NCI-H1417 treated with DMSO at 0.1 percent for 48 hours (cell line): ENCODE measurements at regions not wholly inside any gene's neighbourhood (a gene's known extent, or its start where the extent isn't known, plus 50 kb on each side); places are given as distances from the start of the nearest gene placed in this dataset.
"Not testable (repeated sequence)": the region's sequence is repeated elsewhere in the genome, so short reads cannot be mapped to it uniquely, and the experiment has no call there.

Experiments used
- DNase-seq: peaks from one replicate; lab custom pipeline; 2025; lab: John Stamatoyannopoulos, UW

- no peak for DNase-seq
These were observed 80.0 kb upstream of the RPH3A start for GRCh38 chr12:112711507-112711906.

- DNase-seq, result not testable (repeated sequence)
These were observed 78.8 kb upstream of the RPH3A start for GRCh38 chr12:112712751-112713150.

- DNase-seq, result no peak
These were observed 78.1 kb upstream of the RPH3A start for GRCh38 chr12:112713471-112713870.

GRCh38 chr12:112714166-112714710 lies 77.3 kb upstream of the RPH3A start:
- no peak for DNase-seq

- no peak for DNase-seq
These were observed 75.2 kb upstream of the RPH3A start for GRCh38 chr12:112716099-112717093.

- DNase-seq, result no peak
These were observed 62.7 kb upstream of the RPH3A start for GRCh38 chr12:112728864-112729263.

GRCh38 chr12:112734859-112735695 lies 56.5 kb upstream of the RPH3A start:
- DNase-seq, result no peak

- DNase-seq, result no peak
These were observed 53.0 kb upstream of the RPH3A start for GRCh38 chr12:112738531-112738930.

GRCh38 chr12:112740387-112740934 lies 51.1 kb upstream of the RPH3A start:
- no peak for DNase-seq

GRCh38 chr12:112741106-112741505 lies 50.4 kb upstream of the RPH3A start:
- no peak for DNase-seq
